GM23248 (cell line): ENCODE measurements at regions not wholly inside any gene's neighbourhood (a gene's known extent, or its start where the extent isn't known, plus 50 kb on each side); places are given as distances from the start of the nearest gene placed in this dataset.
"Not testable (repeated sequence)": the region's sequence is repeated elsewhere in the genome, so short reads cannot be mapped to it uniquely, and the experiment has no call there.

Experiments
- EZH2 ChIP-seq: fragments of 200-600 bp; sonication (generic); IDR thresholded peaks from 2 replicates; pipeline ENCODE4 v1.6.1; 2018; ENCODE audit warnings: antibody characterized with exemption, mild to moderate bottlenecking; ENCODE audit not compliant: insufficient read depth, poor library complexity, severe bottlenecking
- EZH2phosphoT487 ChIP-seq: fragments of 200-600 bp; sonication (generic); IDR thresholded peaks from 2 replicates; pipeline ENCODE4 v1.6.1; 2018; ENCODE audit warnings: antibody characterized with exemption, moderate library complexity, mild to moderate bottlenecking, low read depth; ENCODE audit not compliant: insufficient read depth

GRCh38 chr6:84291033-84291432 lies 63.6 kb upstream of the CEP162 start:
- TF ChIP-seq EZH2, EZH2phosphoT487: not testable (repeated sequence)
